CD14-positive monocyte (primary cell): ENCODE measurements at regions not wholly inside any gene's neighbourhood (a gene's known extent, or its start where the extent isn't known, plus 50 kb on each side); places are given as distances from the start of the nearest gene placed in this dataset.

ENCODE experiments used
- DNase-seq, 3 donors: peaks; one replicate each; pipeline ENCODE4 v3.0.0-alpha.2; 2011 to 2022
- H2AFZ ChIP-seq: 2 replicates; pipeline ENCODE4 v1.6.0; 2012; ENCODE audit warnings: mild to moderate bottlenecking, low read depth, low read length, inconsistent platforms; ENCODE audit not compliant: insufficient read depth, poor library complexity, severe bottlenecking
- H3K27ac ChIP-seq, 2 donors: 1 replicate in 1 of 2; 2 replicates in 1 of 2; pipeline ENCODE4 v1.5.1; 2012 to 2013; ENCODE audit warnings: low read length in 2 of 2, control low read depth in 1 of 2, inconsistent platforms in 1 of 2, low read depth in 1 of 2, mild to moderate bottlenecking in 1 of 2
- H3K27me3 ChIP-seq, 2 donors: one replicate each; pipeline versions ENCODE4 v1.6.0 to v1.6.1; 2011 to 2013; ENCODE audit warnings: low read length in 2 of 2; ENCODE audit not compliant: control insufficient read depth in 2 of 2, insufficient read depth in 2 of 2
- H3K36me3 ChIP-seq, 2 donors: replicated peaks in 1 of 2; 1 replicate in 1 of 2; 2 replicates in 1 of 2; pipeline versions ENCODE4 v1.5.1 to v1.6.1; 2012 to 2013; ENCODE audit warnings: low read length in 2 of 2, control low read depth in 1 of 2, inconsistent platforms in 1 of 2, mild to moderate bottlenecking in 1 of 2; ENCODE audit not compliant: insufficient read depth in 2 of 2, control insufficient read depth in 1 of 2
- H3K4me1 ChIP-seq, 2 donors: 1 replicate in 1 of 2; 2 replicates in 1 of 2; pipeline versions ENCODE4 v1.5.1 to v1.6.1; 2012 to 2013; ENCODE audit warnings: low read length in 2 of 2, control low read depth in 1 of 2, inconsistent platforms in 1 of 2, mild to moderate bottlenecking in 1 of 2, moderate library complexity in 1 of 2; ENCODE audit not compliant: insufficient read depth in 2 of 2, control insufficient read depth in 1 of 2
- H3K4me2 ChIP-seq: replicated peaks from 2 replicates; pipeline ENCODE3; 2012; ENCODE audit warnings: low read length, moderate library complexity, mild to moderate bottlenecking; ENCODE audit not compliant: poor library complexity, severe bottlenecking; ENCODE audit errors: extremely low read depth
- H3K4me3 ChIP-seq, 3 experiments: fragments of 200-600 bp in 1 of 3; sonication (generic) in 1 of 3; replicated peaks in 1 of 3; 1 replicate in 2 of 3; 2 replicates in 1 of 3; pipeline ENCODE4 v1.5.1; 2011 to 2013; ENCODE audit warnings: low read length in 3 of 3, mild to moderate bottlenecking in 3 of 3, control low read depth in 2 of 3, low read depth in 2 of 3, inconsistent platforms in 1 of 3, moderate library complexity in 1 of 3
- H3K79me2 ChIP-seq: 2 replicates; pipeline ENCODE4 v1.6.0; 2012; ENCODE audit warnings: mild to moderate bottlenecking, control low read depth, inconsistent platforms, low read length, moderate library complexity; ENCODE audit not compliant: insufficient read depth
- H3K9ac ChIP-seq: 2 replicates; pipeline ENCODE4 v1.6.0; 2017; ENCODE audit warnings: low read length, mild to moderate bottlenecking; ENCODE audit not compliant: insufficient read depth, poor library complexity, severe bottlenecking
- H3K9me3 ChIP-seq, 2 donors: replicated peaks in 1 of 2; 1 replicate in 1 of 2; 2 replicates in 1 of 2; pipeline versions ENCODE4 v1.5.1 to v1.6.1; 2012 to 2013; ENCODE audit warnings: low read length in 2 of 2, control low read depth in 1 of 2; ENCODE audit not compliant: control insufficient read depth in 1 of 2, insufficient read depth in 1 of 2
- H4K20me1 ChIP-seq: 2 replicates; pipeline ENCODE4 v1.6.0; 2012; ENCODE audit warnings: mild to moderate bottlenecking, low read length, control low read depth, moderate library complexity; ENCODE audit not compliant: insufficient read depth
- H3K27ac Mint-ChIP-seq, 7 donors: one replicate each; pipeline ENCODE4 v1.8.0; 2020; ENCODE audit warnings: mild to moderate bottlenecking in 7 of 7, mixed read lengths in 7 of 7, moderate library complexity in 6 of 7, inconsistent platforms in 2 of 7
- H3K27me3 Mint-ChIP-seq, 3 donors: one replicate each; pipeline ENCODE4 v1.8.0; 2021 to 2022; ENCODE audit warnings: low read depth in 3 of 3, mild to moderate bottlenecking in 3 of 3, mixed read lengths in 3 of 3, moderate library complexity in 3 of 3, inconsistent platforms in 1 of 3
- H3K36me3 Mint-ChIP-seq, 2 donors: one replicate each; pipeline ENCODE4 v1.8.0; 2020; ENCODE audit warnings: mixed read lengths in 2 of 2, inconsistent platforms in 1 of 2, mild to moderate bottlenecking in 1 of 2
- H3K4me1 Mint-ChIP-seq: one replicate; pipeline ENCODE4 v1.8.0; 2020; ENCODE audit warnings: mild to moderate bottlenecking, mixed read lengths
- H3K4me3 Mint-ChIP-seq, 2 donors: one replicate each; pipeline ENCODE4 v1.8.0; 2020; ENCODE audit warnings: mild to moderate bottlenecking in 2 of 2, mixed read lengths in 2 of 2, moderate library complexity in 1 of 2
- H3K9me3 Mint-ChIP-seq, 7 donors: one replicate each; pipeline ENCODE4 v1.8.0; 2020 to 2022; ENCODE audit warnings: mixed read lengths in 7 of 7, mild to moderate bottlenecking in 6 of 7, moderate library complexity in 6 of 7, inconsistent platforms in 2 of 7
- CTCF ChIP-seq: fragments of 200-600 bp; IDR thresholded peaks from one replicate; pipeline ENCODE4 v1.8.0; 2022; ENCODE audit warnings: antibody characterized with exemption, mild to moderate bottlenecking
- WGBS: methylation state at CpG from one replicate; pipeline ENCODE4 v1.1.5; 2013; ENCODE audit warnings: missing lambda C conversion rate; ENCODE audit not compliant: insufficient coverage; 5-methylcytosine and 5-hydroxymethylcytosine counted together
- intact Hi-C, 2 donors: fragments of 100-400 bp; cut with micrococcal nuclease; formaldehyde crosslinking; loops; one replicate each; pipeline versions ENCODE4 v1.15.0 to v1.15.1; 2023

GRCh38 chr9:31697956-31698355, 686.5 kb upstream of the ACO1 start:
- no peaks in the 10 kb centered on the region for H4K20me1 ChIP-seq
- H3K36me3 ChIP-seq: no peaks in the 10 kb centered on the region
- H3K4me1 ChIP-seq: no peaks in the 10 kb centered on the region
- H3K27ac Mint-ChIP-seq: no peak overlapping the region
- no peak overlapping the region for H3K27ac ChIP-seq
- no peak overlapping the region for H2AFZ ChIP-seq
- DNase-seq: no peak
- H3K9ac ChIP-seq: no peak overlapping the region
- H3K4me1 Mint-ChIP-seq: no peaks in the 10 kb centered on the region
- WGBS: 100% methylated on average over 2 of the region's 2 CpGs
- H3K27me3 ChIP-seq: no peaks in the 10 kb centered on the region
- H3K4me3 ChIP-seq: no peak overlapping the region
- TF ChIP-seq CTCF: no peak
- H3K79me2 ChIP-seq: no peaks in the 10 kb centered on the region
- H3K36me3 Mint-ChIP-seq: no peaks in the 10 kb centered on the region
- no peak overlapping the region for H3K4me2 ChIP-seq
- H3K9me3 ChIP-seq: no peaks in the 10 kb centered on the region
- no peaks in the 10 kb centered on the region for H3K27me3 Mint-ChIP-seq
- no peak overlapping the region for H3K4me3 Mint-ChIP-seq
- intact Hi-C loops: no loop called here
- peaks cover 0 to 3% (median 1%) of the 10 kb centered on the region in 7 donors for H3K9me3 Mint-ChIP-seq

- Histone ChIP-seq H3K9me3 (no peaks in the 10 kb centered on the region), H3K4me2 (no peak overlapping the region), H3K36me3 (no peaks in the 10 kb centered on the region), H3K4me3 (no peak overlapping the region), H3K4me1 (no peaks in the 10 kb centered on the region), H3K9ac (no peak overlapping the region), H4K20me1 (no peaks in the 10 kb centered on the region), H3K27me3 (no peaks in the 10 kb centered on the region), H3K27ac (no peak overlapping the region), H3K79me2 (no peaks in the 10 kb centered on the region), H2AFZ (no peak overlapping the region)
- Mint-ChIP-seq H3K9me3 (peaks cover 0 to 3% (median 0%) of the 10 kb centered on the region in 7 donors), H3K4me1 (no peaks in the 10 kb centered on the region), H3K4me3 (no peak overlapping the region), H3K36me3 (no peaks in the 10 kb centered on the region), H3K27ac (no peak overlapping the region), H3K27me3 (no peaks in the 10 kb centered on the region)
- DNase-seq: no peak
- no peak for TF ChIP-seq CTCF
- intact Hi-C loops: no loop called here
These were observed 684.6 kb upstream of the ACO1 start for GRCh38 chr9:31699836-31700235.
